HG02763 (cell line): ENCODE measurements at regions not wholly inside any gene's neighbourhood (a gene's known extent, or its start where the extent isn't known, plus 50 kb on each side); places are given as distances from the start of the nearest gene placed in this dataset.

Experiments
- ATAC-seq: cut with Tn5 transposase; IDR thresholded peaks from one replicate; pipeline ENCODE4 v1.9.1; 2021; ENCODE audit warnings: mild to moderate bottlenecking, moderate library complexity; ENCODE audit not compliant: unreplicated experiment

- ATAC-seq = no peak
These were observed 401.8 kb upstream of the FAT3 start for GRCh38 chr11:91822805-91823204.

- no peak for ATAC-seq
These were observed 403.9 kb upstream of the FAT3 start for GRCh38 chr11:91820709-91821108.

- ATAC-seq = no peak
These were observed 404.8 kb upstream of the FAT3 start for GRCh38 chr11:91819777-91820176.

GRCh38 chr11:91819195-91819594 lies 405.4 kb upstream of the FAT3 start:
- ATAC-seq = no peak

GRCh38 chr11:91817996-91818395 lies 406.6 kb upstream of the FAT3 start:
- ATAC-seq = no peak

GRCh38 chr11:91813263-91813662 lies 411.4 kb upstream of the FAT3 start:
- no peak for ATAC-seq

- ATAC-seq = no peak
These were observed 413.7 kb upstream of the FAT3 start for GRCh38 chr11:91810871-91811270.

- ATAC-seq = no peak
These were observed 419.3 kb upstream of the FAT3 start for GRCh38 chr11:91805293-91805692.

GRCh38 chr11:91804042-91804441 lies 420.6 kb upstream of the FAT3 start:
- no peak for ATAC-seq

- ATAC-seq = no peak
These were observed 422.1 kb upstream of the FAT3 start for GRCh38 chr11:91802475-91802874.

GRCh38 chr11:91800208-91800914 lies 424.3 kb upstream of the FAT3 start:
- no peak for ATAC-seq

- no peak for ATAC-seq
These were observed 426.4 kb upstream of the FAT3 start for GRCh38 chr11:91798240-91798639.

- ATAC-seq = no peak
These were observed 427.6 kb upstream of the FAT3 start for GRCh38 chr11:91796999-91797398.

- no peak for ATAC-seq
These were observed 429.3 kb upstream of the FAT3 start for GRCh38 chr11:91795139-91795887.

GRCh38 chr11:91794146-91794545 lies 430.5 kb upstream of the FAT3 start:
- no peak for ATAC-seq

- ATAC-seq = no peak
These were observed 431.8 kb upstream of the FAT3 start for GRCh38 chr11:91792779-91793262.

GRCh38 chr11:91791171-91791468 lies 433.5 kb upstream of the FAT3 start:
- ATAC-seq = no peak

- no peak for ATAC-seq
These were observed 434.1 kb upstream of the FAT3 start for GRCh38 chr11:91790346-91791170.

GRCh38 chr11:91788764-91789163 lies 435.9 kb upstream of the FAT3 start:
- ATAC-seq = no peak

- ATAC-seq = no peak
These were observed 438.5 kb upstream of the FAT3 start for GRCh38 chr11:91786097-91786496.

- ATAC-seq = no peak
These were observed 441.4 kb upstream of the FAT3 start for GRCh38 chr11:91783173-91783572.

GRCh38 chr11:91778758-91779157 lies 445.9 kb upstream of the FAT3 start:
- ATAC-seq = no peak
